ENCODE measurements at regions not wholly inside any gene's neighbourhood (a gene's known extent, or its start where the extent isn't known, plus 50 kb on each side); places are given as distances from the start of the nearest gene placed in this dataset.

- TF ChIP-seq ZBTB10 (tag by site-specific recombination; IDR thresholded peaks at IDR 0.05) (no peak), CTCF (tag by site-specific recombination; IDR thresholded peaks at IDR 0.05) (no peak), ZNF558 (tag by site-specific recombination; IDR thresholded peaks at IDR 0.05) (no peak), ZBTB44 (tag by site-specific recombination; IDR thresholded peaks at IDR 0.05) (no peak), ZNF658 (tag by site-specific recombination; IDR thresholded peaks at IDR 0.05) (no peak), ZNF416 (tag by site-specific recombination; IDR thresholded peaks at IDR 0.05) (no peak)
Measured at GRCh38 chr1:101131239-101131843, 105.5 kb upstream of the S1PR1 start.

Data from HEK293 (cell line).